ENCODE measurements at regions not wholly inside any gene's neighbourhood (a gene's known extent, or its start where the extent isn't known, plus 50 kb on each side); places are given as distances from the start of the nearest gene placed in this dataset.

DNA sequence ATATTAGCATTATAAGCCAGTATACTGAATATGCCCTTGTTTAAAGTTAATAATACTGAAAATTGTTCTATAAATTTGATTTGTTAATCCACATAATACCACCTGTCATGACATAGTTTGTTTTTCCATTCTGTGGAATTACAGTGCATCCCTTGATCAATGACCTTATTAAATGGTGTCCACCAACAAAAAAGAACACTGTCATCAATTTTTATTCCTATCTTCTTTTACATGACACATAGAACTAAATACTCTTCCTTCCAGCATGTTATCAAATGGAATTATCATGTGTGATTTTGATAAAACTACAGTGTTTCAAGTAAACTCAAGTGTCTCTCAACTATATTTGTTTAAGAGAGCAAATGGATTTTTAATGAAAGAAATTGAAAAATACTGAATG, 221.8 kb upstream of the MBL2 start:
- TF ChIP-seq, protein P1, sequence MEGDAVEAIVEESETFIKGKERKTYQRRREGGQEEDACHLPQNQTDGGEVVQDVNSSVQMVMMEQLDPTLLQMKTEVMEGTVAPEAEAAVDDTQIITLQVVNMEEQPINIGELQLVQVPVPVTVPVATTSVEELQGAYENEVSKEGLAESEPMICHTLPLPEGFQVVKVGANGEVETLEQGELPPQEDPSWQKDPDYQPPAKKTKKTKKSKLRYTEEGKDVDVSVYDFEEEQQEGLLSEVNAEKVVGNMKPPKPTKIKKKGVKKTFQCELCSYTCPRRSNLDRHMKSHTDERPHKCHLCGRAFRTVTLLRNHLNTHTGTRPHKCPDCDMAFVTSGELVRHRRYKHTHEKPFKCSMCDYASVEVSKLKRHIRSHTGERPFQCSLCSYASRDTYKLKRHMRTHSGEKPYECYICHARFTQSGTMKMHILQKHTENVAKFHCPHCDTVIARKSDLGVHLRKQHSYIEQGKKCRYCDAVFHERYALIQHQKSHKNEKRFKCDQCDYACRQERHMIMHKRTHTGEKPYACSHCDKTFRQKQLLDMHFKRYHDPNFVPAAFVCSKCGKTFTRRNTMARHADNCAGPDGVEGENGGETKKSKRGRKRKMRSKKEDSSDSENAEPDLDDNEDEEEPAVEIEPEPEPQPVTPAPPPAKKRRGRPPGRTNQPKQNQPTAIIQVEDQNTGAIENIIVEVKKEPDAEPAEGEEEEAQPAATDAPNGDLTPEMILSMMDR (IDR thresholded peaks at IDR 0.05; ENCODE audit: low read length): no peak
- no peak for TF ChIP-seq EZH2 (IDR thresholded peaks at IDR 0.05; ENCODE audit: borderline replicate concordance, low read length)

Measured in OCI-LY1 (cell line).